ENCODE measurements at regions not wholly inside any gene's neighbourhood (a gene's known extent, or its start where the extent isn't known, plus 50 kb on each side); places are given as distances from the start of the nearest gene placed in this dataset.

- Histone ChIP-seq H3K79me2 (ENCODE audit: control insufficient read depth, insufficient read depth, low read length) (no peaks in the 10 kb centered on the region), H3K27me3 (ENCODE audit: control insufficient read depth in 2 of 2, insufficient read depth in 2 of 2, low read length in 2 of 2) (peaks cover 0 to 19% of the 10 kb centered on the region in 2 experiments; a peak in 2 of 5 replicates), H3K4me2 (ENCODE audit: insufficient read depth, low read length) (no peak overlapping the region), H3K9me3 (replicated peaks; ENCODE audit: control insufficient read depth, insufficient read depth, low read depth, low read length) (no peaks in the 10 kb centered on the region), H3K4me1 (replicated peaks in 1 of 2; ENCODE audit: control insufficient read depth in 2 of 2, insufficient read depth in 2 of 2, low read length in 2 of 2) (no peaks in the 10 kb centered on the region), H3K9ac (ENCODE audit: insufficient read depth in 1 of 2, low read depth in 2 of 2, low read length in 2 of 2) (no peak overlapping the region), H4K20me1 (replicated peaks; ENCODE audit: control insufficient read depth, insufficient read depth, low read length) (no peaks in the 10 kb centered on the region), H2AFZ (ENCODE audit: low read depth, low read length) (no peak overlapping the region), H3K27ac (ENCODE audit: extremely low read depth, low read depth, low read length) (no peak overlapping the region), H3K36me3 (ENCODE audit: control insufficient read depth, insufficient read depth, low read length) (no peaks in the 10 kb centered on the region), H3K9me1 (ENCODE audit: control insufficient read depth, insufficient read depth, low read length) (no peaks in the 10 kb centered on the region), H3K4me3 (no peak overlapping the region)
- ATAC-seq (no peak), DNase-seq (ENCODE audit: extremely low read depth in 1 of 4, low spot score in 3 of 4) (no peak), FAIRE-seq (no peak)
- 0% methylated on average over 1 of the region's 1 CpG for WGBS (ENCODE audit: insufficient coverage, low coverage, missing lambda C conversion rate)
- BruUV-seq (replicated peaks) = no TSS peak
- intact Hi-C loops (cut with micrococcal nuclease) = no loop called here
- in situ Hi-C loops (cut with MboI) = no loop called here
- ChIA-PET POLR2A (no interaction called here), CTCF (ENCODE audit: low intra/inter-chr PET ratio) (no interaction called here)
- TF ChIP-seq, protein P1, sequence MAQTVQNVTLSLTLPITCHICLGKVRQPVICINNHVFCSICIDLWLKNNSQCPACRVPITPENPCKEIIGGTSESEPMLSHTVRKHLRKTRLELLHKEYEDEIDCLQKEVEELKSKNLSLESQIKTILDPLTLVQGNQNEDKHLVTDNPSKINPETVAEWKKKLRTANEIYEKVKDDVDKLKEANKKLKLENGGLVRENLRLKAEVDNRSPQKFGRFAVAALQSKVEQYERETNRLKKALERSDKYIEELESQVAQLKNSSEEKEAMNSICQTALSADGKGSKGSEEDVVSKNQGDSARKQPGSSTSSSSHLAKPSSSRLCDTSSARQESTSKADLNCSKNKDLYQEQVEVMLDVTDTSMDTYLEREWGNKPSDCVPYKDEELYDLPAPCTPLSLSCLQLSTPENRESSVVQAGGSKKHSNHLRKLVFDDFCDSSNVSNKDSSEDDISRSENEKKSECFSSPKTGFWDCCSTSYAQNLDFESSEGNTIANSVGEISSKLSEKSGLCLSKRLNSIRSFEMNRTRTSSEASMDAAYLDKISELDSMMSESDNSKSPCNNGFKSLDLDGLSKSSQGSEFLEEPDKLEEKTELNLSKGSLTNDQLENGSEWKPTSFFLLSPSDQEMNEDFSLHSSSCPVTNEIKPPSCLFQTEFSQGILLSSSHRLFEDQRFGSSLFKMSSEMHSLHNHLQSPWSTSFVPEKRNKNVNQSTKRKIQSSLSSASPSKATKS (CRISPR knock-in tag; IDR thresholded peaks at IDR 0.05) = no peak
- TF ChIP-seq ZNF589 (CRISPR knock-in tag; IDR thresholded peaks at IDR 0.05; ENCODE audit: low read depth) (no peak), ERF (CRISPR knock-in tag; IDR thresholded peaks at IDR 0.05) (no peak), ZNF140 (CRISPR knock-in tag; IDR thresholded peaks at IDR 0.05) (no peak), ZNF165 (CRISPR knock-in tag; IDR thresholded peaks at IDR 0.05; ENCODE audit: borderline replicate concordance) (no peak), ZNF184 (CRISPR knock-in tag; IDR thresholded peaks at IDR 0.05) (no peak), HNRNPUL1 (IDR thresholded peaks at IDR 0.05; ENCODE audit: low read length) (no peak), CBFA2T2 (conservative IDR thresholded peaks at IDR 0.05) (no peak), AFF4 (CRISPR knock-in tag; IDR thresholded peaks at IDR 0.05) (no peak), ZNF77 (CRISPR knock-in tag; IDR thresholded peaks at IDR 0.05) (no peak), ZSCAN29 (IDR thresholded peaks at IDR 0.05) (no peak), FOXJ3 (CRISPR knock-in tag; IDR thresholded peaks at IDR 0.05) (no peak), EP400 (IDR thresholded peaks at IDR 0.05) (no peak), ZNF253 (CRISPR knock-in tag; conservative IDR thresholded peaks at IDR 0.05) (no peak), NR4A1 (CRISPR knock-in tag; IDR thresholded peaks at IDR 0.05) (no peak), NR4A1 (tag; IDR thresholded peaks at IDR 0.05) (no peak)
- TF ChIP-seq, protein P2, sequence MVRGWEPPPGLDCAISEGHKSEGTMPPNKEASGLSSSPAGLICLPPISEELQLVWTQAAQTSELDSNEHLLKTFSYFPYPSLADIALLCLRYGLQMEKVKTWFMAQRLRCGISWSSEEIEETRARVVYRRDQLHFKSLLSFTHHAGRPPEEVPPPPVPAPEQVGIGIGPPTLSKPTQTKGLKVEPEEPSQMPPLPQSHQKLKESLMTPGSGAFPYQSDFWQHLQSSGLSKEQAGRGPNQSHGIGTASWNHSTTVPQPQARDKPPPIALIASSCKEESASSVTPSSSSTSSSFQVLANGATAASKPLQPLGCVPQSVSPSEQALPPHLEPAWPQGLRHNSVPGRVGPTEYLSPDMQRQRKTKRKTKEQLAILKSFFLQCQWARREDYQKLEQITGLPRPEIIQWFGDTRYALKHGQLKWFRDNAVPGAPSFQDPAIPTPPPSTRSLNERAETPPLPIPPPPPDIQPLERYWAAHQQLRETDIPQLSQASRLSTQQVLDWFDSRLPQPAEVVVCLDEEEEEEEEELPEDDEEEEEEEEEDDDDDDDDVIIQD (CRISPR knock-in tag; IDR thresholded peaks at IDR 0.05) = no peak
- TF ChIP-seq, protein P3, sequence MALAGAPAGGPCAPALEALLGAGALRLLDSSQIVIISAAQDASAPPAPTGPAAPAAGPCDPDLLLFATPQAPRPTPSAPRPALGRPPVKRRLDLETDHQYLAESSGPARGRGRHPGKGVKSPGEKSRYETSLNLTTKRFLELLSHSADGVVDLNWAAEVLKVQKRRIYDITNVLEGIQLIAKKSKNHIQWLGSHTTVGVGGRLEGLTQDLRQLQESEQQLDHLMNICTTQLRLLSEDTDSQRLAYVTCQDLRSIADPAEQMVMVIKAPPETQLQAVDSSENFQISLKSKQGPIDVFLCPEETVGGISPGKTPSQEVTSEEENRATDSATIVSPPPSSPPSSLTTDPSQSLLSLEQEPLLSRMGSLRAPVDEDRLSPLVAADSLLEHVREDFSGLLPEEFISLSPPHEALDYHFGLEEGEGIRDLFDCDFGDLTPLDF (CRISPR knock-in tag; IDR thresholded peaks at IDR 0.05) = no peak
These were observed 278.9 kb upstream of the HDAC4 start for GRCh38 chr2:239679755-239680154.
